Esophagus muscularis mucosa (tissue), 4 donors: ENCODE measurements at regions not wholly inside any gene's neighbourhood (a gene's known extent, or its start where the extent isn't known, plus 50 kb on each side); places are given as distances from the start of the nearest gene placed in this dataset.

Source experiments
- DNase-seq: peaks from one replicate; pipeline ENCODE4 v3.0.0-alpha.2; 2017; ENCODE audit errors: extremely low spot score
- H3K27ac ChIP-seq, 4 donors: fragments of 200-600 bp; sonication (generic); replicated peaks in 1 of 4; 1 replicate in 3 of 4; 2 replicates in 1 of 4; pipeline ENCODE4 v1.5.1; 2016 to 2019; ENCODE audit warnings: mild to moderate bottlenecking in 1 of 4
- H3K27me3 ChIP-seq, 4 donors: fragments of 200-600 bp; sonication (generic); one replicate each; pipeline versions ENCODE4 v1.5.1 to v1.6.0; 2016 to 2019
- H3K36me3 ChIP-seq, 4 donors: fragments of 200-600 bp; sonication (generic); one replicate each; pipeline ENCODE4 v1.5.1; 2016 to 2019
- H3K4me1 ChIP-seq, 4 donors: fragments of 200-600 bp; sonication (generic); one replicate each; pipeline ENCODE4 v1.5.1; 2016 to 2019
- H3K4me3 ChIP-seq, 4 donors: fragments of 200-600 bp; sonication (generic); 1 replicate in 2 of 4; 2 replicates in 2 of 4; pipeline ENCODE4 v1.5.1; 2016 to 2019; ENCODE audit warnings: mild to moderate bottlenecking in 4 of 4, moderate library complexity in 1 of 4
- H3K9me3 ChIP-seq, 4 donors: fragments of 200-600 bp; sonication (generic); 1 replicate in 3 of 4; 2 replicates in 1 of 4; pipeline ENCODE4 v1.5.1; 2016 to 2019
- CTCF ChIP-seq, 3 experiments: fragments of 200-600 bp in 2 of 3; fragments of 450-650 bp in 1 of 3; sonication (generic) in 2 of 3; IDR thresholded peaks; one replicate each; pipeline ENCODE4 v1.5.1; 2017 to 2019; ENCODE audit warnings: antibody characterized with exemption in 3 of 3, mild to moderate bottlenecking in 2 of 3, moderate library complexity in 1 of 3
- EP300 ChIP-seq: sonication (generic); formaldehyde crosslinking; IDR thresholded peaks from one replicate; pipeline ENCODE4 v1.6.1; 2017; ENCODE audit warnings: antibody characterized with exemption
- POLR2A ChIP-seq: fragments of 450-650 bp; IDR thresholded peaks from one replicate; pipeline ENCODE4 v1.6.1; 2017; ENCODE audit warnings: antibody characterized with exemption, moderate library complexity, mild to moderate bottlenecking, low read depth
- POLR2AphosphoS5 ChIP-seq, 2 donors: sonication (generic); formaldehyde crosslinking; IDR thresholded peaks; one replicate each; pipeline ENCODE4 v1.6.1; 2017; ENCODE audit warnings: antibody characterized with exemption in 2 of 2
- WGBS: methylation state at CpG from one replicate; pipeline ENCODE4 v1.1.5; 2018; 5-methylcytosine and 5-hydroxymethylcytosine counted together
- intact Hi-C: fragments of 100-400 bp; cut with DNase I; formaldehyde crosslinking; loops from one replicate; pipeline ENCODE4 v1.15.1; 2023

GRCh38 chr5:123294544-123294943 lies 128.7 kb downstream of the CEP120 start:
- no peak overlapping the region for H3K4me3 ChIP-seq
- 81% methylated on average over 1 of the region's 1 CpG for WGBS
- H3K4me1 ChIP-seq: no peaks in the 10 kb centered on the region
- intact Hi-C loops: no loop called here
- TF ChIP-seq EP300: no peak
- no peak for TF ChIP-seq POLR2A
- no peak for TF ChIP-seq CTCF (IDR thresholded peaks at IDR 0.05)
- TF ChIP-seq POLR2AphosphoS5 (IDR thresholded peaks at IDR 0.05): no peak
- no peaks in the 10 kb centered on the region for H3K36me3 ChIP-seq
- DNase-seq: no peak
- H3K27me3 ChIP-seq: no peaks in the 10 kb centered on the region
- no peak overlapping the region for H3K27ac ChIP-seq
- peaks cover 0 to 3% (median 0%) of the 10 kb centered on the region in 4 donors for H3K9me3 ChIP-seq

GRCh38 chr5:123289210-123289609 lies 134.0 kb downstream of the CEP120 start:
- Histone ChIP-seq H3K4me3 (no peak overlapping the region), H3K27me3 (no peaks in the 10 kb centered on the region), H3K36me3 (no peaks in the 10 kb centered on the region), H3K9me3 (no peaks in the 10 kb centered on the region), H3K4me1 (peaks cover 0 to 11% (median 9%) of the 10 kb centered on the region in 4 donors), H3K27ac (no peak overlapping the region)
- intact Hi-C loops: no loop called here
- TF ChIP-seq EP300: no peak
- no peak for TF ChIP-seq POLR2A
- TF ChIP-seq POLR2AphosphoS5 (IDR thresholded peaks at IDR 0.05): no peak
- TF ChIP-seq CTCF (IDR thresholded peaks at IDR 0.05): no peak
- DNase-seq: no peak

- H3K9me3 ChIP-seq: no peaks in the 10 kb centered on the region
- intact Hi-C loops: no loop called here
- H3K27me3 ChIP-seq: no peaks in the 10 kb centered on the region
- no peak for DNase-seq
- no peaks in the 10 kb centered on the region for H3K36me3 ChIP-seq
- no peak for TF ChIP-seq POLR2A
- TF ChIP-seq POLR2AphosphoS5 (IDR thresholded peaks at IDR 0.05): no peak
- no peak for TF ChIP-seq CTCF (IDR thresholded peaks at IDR 0.05)
- no peak for TF ChIP-seq EP300
- no peak overlapping the region for H3K27ac ChIP-seq
- H3K4me3 ChIP-seq: no peak overlapping the region
- H3K4me1 ChIP-seq: peaks cover 0 to 17% (median 9%) of the 10 kb centered on the region in 4 donors
Measured at GRCh38 chr5:123287881-123288280, 135.3 kb downstream of the CEP120 start.

DNA sequence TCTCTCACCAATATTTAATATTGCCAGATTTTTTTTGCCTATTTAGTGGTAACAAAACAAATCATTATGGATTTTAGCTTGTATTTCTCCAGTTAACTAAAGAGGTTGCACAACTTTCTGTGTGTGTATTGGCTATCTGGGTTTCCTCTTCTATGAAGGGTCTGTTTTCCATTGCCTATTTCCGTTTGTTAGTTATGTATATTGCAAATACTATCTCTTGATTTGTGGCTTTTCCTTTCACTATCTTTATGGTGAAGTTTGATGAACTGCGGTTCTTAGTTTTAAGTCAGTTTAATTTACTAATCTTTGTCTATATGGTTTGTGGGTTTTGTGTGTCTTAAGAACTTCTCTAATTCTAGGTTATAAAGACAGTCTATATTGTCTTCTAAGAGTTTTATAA lies 136.3 kb downstream of the CEP120 start:
- H3K27me3 ChIP-seq: no peaks in the 10 kb centered on the region
- H3K36me3 ChIP-seq: no peaks in the 10 kb centered on the region
- DNase-seq: no peak
- 98% methylated on average over 2 of the region's 2 CpGs for WGBS
- H3K4me3 ChIP-seq: no peak overlapping the region
- H3K27ac ChIP-seq: no peak overlapping the region
- no peak for TF ChIP-seq EP300
- no peak for TF ChIP-seq POLR2AphosphoS5 (IDR thresholded peaks at IDR 0.05)
- TF ChIP-seq POLR2A: no peak
- TF ChIP-seq CTCF (IDR thresholded peaks at IDR 0.05): no peak
- intact Hi-C loops: no loop called here
- H3K9me3 ChIP-seq: no peaks in the 10 kb centered on the region
- H3K4me1 ChIP-seq: peaks cover 0 to 17% (median 9%) of the 10 kb centered on the region in 4 donors

GRCh38 chr5:123285122-123286023 lies 137.8 kb downstream of the CEP120 start:
- Histone ChIP-seq H3K9me3 (no peaks in the 10 kb centered on the region), H3K4me3 (peak overlapping the region; percentile 24 to 39 (median 30)), H3K27me3 (no peaks in the 10 kb centered on the region), H3K4me1 (peaks cover 0 to 17% (median 9%) of the 10 kb centered on the region in 4 donors), H3K27ac (no peak overlapping the region), H3K36me3 (no peaks in the 10 kb centered on the region)
- WGBS: 13% methylated on average over 30 of the region's 34 CpGs
- intact Hi-C loops: no loop called here
- no peak for DNase-seq
- TF ChIP-seq POLR2AphosphoS5 (IDR thresholded peaks at IDR 0.05): no peak
- TF ChIP-seq CTCF (IDR thresholded peaks at IDR 0.05): no peak
- no peak for TF ChIP-seq POLR2A
- no peak for TF ChIP-seq EP300
